GM10266 (cell line): ENCODE measurements at regions not wholly inside any gene's neighbourhood (a gene's known extent, or its start where the extent isn't known, plus 50 kb on each side); places are given as distances from the start of the nearest gene placed in this dataset.

Source experiments
- DNase-seq: peaks from one replicate; pipeline ENCODE4 v3.0.0; 2012; ENCODE audit errors: extremely low spot score
- CTCF ChIP-seq: IDR thresholded peaks from 2 replicates; pipeline ENCODE4 v1.5.1; 2012; ENCODE audit warnings: mild to moderate bottlenecking, low read depth; ENCODE audit not compliant: control insufficient read depth, insufficient read depth; ENCODE audit errors: missing control alignments

DNA sequence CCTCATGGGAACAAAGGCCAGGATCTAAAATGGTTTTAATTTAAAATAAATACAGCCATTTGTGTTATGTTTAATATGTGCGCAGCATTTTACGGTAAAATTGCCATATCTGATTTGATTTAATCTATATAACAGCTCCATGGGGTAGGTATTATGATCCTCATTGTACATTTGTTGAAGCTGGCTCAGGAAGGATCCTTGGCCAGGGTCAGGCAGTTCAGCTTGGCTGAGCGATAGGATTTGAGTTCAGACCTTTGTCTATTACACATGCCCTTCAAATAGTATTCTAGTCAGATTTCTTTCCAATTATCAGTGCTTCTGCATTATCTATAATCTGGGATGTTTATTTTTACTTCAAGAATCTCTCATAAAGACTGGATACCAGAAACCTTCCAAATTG is 950.4 kb upstream of the EEF2KMT start:
- DNase-seq, result no peak
- no peak for TF ChIP-seq CTCF

GRCh38 chr16:6047325-6047724 is 949.7 kb upstream of the EEF2KMT start:
- TF ChIP-seq CTCF, result no peak
- no peak for DNase-seq

DNA sequence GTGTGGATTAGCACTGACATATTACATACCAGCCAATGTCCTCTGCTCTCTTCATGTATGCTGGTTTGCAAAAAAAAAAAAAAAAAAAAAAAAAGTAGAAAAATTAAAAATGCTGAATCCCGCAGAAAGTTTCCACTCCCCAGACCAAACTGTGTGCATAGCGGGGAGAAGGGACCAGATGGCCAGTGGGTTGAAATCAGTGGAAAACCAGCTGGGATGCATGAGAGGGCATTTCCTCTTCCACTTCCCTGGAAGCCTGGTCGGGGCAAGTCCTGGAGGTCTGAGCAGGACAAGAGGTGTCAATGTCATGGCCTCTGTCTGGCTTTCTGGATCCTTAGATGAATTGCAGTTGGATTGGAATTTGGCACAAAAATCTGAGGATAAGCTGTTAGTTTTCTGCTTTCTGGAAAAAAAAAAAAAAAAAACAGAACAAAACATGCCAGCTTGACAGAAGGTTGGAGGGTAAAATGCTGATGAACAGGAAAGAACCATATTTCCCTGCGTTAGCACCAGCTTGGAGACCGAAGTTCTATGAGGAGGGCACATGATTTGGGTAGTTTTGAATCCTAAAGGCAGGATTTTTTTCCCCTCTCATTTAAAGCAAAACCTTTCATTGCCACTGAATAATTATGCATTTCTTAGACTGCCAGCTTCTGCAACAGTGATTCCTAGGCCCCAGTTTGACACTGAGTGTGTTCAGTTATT is 941.5 kb upstream of the EEF2KMT start:
- no peak for TF ChIP-seq CTCF
- no peak for DNase-seq

DNA sequence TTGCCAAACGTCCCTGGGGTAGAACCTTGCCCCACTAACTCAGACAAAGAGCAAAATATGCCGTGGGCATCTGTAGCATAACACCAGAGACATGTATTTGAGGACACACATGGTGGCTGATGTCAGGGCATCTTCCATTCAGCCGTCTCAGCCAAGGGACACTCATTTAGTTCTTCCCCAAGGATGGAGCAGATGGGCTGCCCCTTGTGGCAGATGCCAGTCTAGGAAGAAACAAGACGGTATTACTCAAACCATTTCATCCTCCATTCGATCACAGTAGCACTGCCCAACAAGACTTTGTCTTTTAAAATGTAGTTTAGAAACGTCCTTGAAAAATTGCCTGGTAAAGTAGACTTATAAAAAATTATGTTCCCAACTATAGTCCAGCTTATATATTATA is 937.6 kb upstream of the EEF2KMT start:
- no peak for TF ChIP-seq CTCF

DNA sequence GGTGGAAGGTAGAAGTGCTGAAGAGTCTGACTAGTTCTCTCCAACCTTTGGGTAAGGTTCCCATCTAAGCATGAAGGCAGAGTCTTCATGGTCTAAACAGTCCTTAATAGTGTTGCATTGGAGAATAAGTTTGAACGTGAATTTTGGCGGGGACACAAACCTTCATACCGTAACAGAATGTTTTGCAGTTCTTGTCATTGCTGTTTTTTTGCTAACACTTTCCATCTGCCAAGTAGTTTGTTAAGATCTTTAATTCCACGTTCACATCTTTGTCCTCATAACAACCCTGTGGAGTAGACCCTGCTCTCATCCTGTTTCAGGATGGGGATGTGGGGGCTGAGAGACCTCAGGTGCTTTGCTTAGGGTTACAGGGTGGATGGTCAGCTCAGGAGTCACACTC is 936.9 kb upstream of the EEF2KMT start:
- no peak for DNase-seq
- no peak for TF ChIP-seq CTCF

More for the DNA sequence above, 937.6 kb upstream of the EEF2KMT start:
- DNase-seq, result no peak

DNA sequence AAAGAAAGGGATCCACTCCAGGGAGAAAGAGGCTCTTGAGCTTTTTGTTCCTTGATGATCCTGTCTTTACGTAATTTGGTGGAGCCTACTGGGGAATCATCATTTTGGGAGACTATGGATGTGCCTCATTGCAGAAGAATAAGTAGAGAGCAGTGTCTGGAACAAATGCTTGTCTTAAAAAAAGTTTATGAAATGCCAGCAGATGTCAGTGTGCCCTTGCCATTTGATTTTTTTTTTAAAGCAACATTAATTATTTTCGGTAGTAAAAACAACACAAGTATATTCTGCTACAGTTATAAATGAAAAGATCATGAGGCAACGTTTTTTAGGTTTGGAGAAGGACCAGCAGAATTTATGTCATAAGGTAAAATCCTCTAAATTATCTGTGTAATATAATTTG is 934.8 kb upstream of the EEF2KMT start:
- TF ChIP-seq CTCF, result no peak
- no peak for DNase-seq

- no peak for DNase-seq
- no peak for TF ChIP-seq CTCF
These were observed 934.0 kb upstream of the EEF2KMT start for GRCh38 chr16:6031567-6031966.
